ENCODE measurements at regions not wholly inside any gene's neighbourhood (a gene's known extent, or its start where the extent isn't known, plus 50 kb on each side); places are given as distances from the start of the nearest gene placed in this dataset.
A peak's percentile ranks its signal among the peaks of the same experiment; 100 is the strongest.

DNA sequence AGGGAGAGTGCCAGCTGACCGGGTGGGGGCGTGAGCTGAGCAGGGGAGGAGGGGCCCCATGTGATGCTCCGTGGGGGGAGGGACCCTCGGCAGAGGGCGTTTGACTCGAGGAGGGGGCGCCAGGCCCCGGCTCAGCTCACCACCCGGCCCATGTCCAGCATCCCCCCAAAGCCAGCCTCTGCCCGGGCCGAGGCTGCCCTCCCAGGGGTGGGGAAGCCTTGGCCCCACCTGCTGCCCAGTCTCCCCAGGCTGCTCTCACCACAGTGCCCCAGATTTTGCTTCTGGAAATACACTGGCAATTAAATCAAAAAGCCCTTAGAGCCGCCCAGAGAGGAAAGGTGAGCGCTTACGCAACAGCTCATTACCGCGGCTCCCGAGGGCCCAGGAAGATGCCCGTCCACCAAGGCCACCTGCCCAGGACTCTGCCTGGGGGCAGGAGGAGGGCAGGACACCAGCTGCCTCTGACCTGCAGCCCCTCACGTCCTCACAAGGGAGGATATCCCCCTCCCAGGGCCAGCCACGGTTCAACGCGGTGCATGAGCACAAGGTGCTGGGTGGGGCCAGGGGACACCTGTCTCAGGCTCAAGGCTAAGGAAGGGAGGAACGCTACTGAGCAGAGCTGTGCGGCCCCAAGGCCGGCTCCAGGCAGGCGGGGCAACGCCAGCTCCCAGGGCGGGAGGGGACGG, 70.0 kb upstream of the INPP5A start:
- TF ChIP-seq POLR2AphosphoS5 (IDR thresholded peaks at IDR 0.05): peak in 1 of 3 donors; percentile 23
- TF ChIP-seq CTCF (IDR thresholded peaks at IDR 0.05): no peak

Measured in transverse colon (tissue), 4 donors.